A673 (cell line): ENCODE measurements at regions not wholly inside any gene's neighbourhood (a gene's known extent, or its start where the extent isn't known, plus 50 kb on each side); places are given as distances from the start of the nearest gene placed in this dataset.

Experiments
- BruUV-seq: library from RNA; stranded (reverse); fragments of 400-500 nt; replicated peaks from 2 replicates; lab custom pipeline; 2021; lab: Mats Ljungman, UMichigan
- CTCF ChIA-PET: fragments of 300-600 bp; sonication (Branson Sonifier 250); formaldehyde crosslinking; loops from one replicate; lab custom pipeline; 2022; ENCODE audit warnings: antibody characterized with exemption; lab: Charles Lee
- POLR2A ChIA-PET: fragments of 300-600 bp; sonication (Branson Sonifier 250); formaldehyde crosslinking; loops from one replicate; lab custom pipeline; 2022; ENCODE audit warnings: antibody characterized with exemption; ENCODE audit not compliant: low non-redundant PET; lab: Charles Lee
- DNase-seq: peaks from one replicate; pipeline ENCODE4 v3.0.0-alpha.2; 2015; ENCODE audit warnings: low spot score
- H3K27ac ChIP-seq: fragments of 200-600 bp; sonication (generic); 2 replicates; pipeline ENCODE4 v1.5.1; 2016; ENCODE audit warnings: mixed run types, low read depth, mild to moderate bottlenecking, mixed read lengths, antibody characterized with exemption, low read length; ENCODE audit not compliant: poor library complexity, severe bottlenecking
- H3K27me3 ChIP-seq: fragments of 200-600 bp; sonication (generic); replicated peaks from 2 replicates; pipeline ENCODE4 v1.6.1; 2017; ENCODE audit warnings: mixed run types, low read depth, mild to moderate bottlenecking, mixed read lengths, antibody characterized with exemption, low read length; ENCODE audit not compliant: insufficient read depth, poor library complexity
- H3K36me3 ChIP-seq: fragments of 200-600 bp; sonication (generic); 2 replicates; pipeline ENCODE4 v1.6.1; 2016; ENCODE audit warnings: mixed run types, mild to moderate bottlenecking, mixed read lengths, antibody characterized with exemption, low read length; ENCODE audit not compliant: insufficient read depth, poor library complexity, severe bottlenecking
- H3K4me1 ChIP-seq: fragments of 200-600 bp; sonication (generic); 2 replicates; pipeline ENCODE4 v1.6.1; 2017; ENCODE audit warnings: mixed run types, mild to moderate bottlenecking, mixed read lengths, antibody characterized with exemption, low read length; ENCODE audit not compliant: insufficient read depth, poor library complexity, severe bottlenecking
- H3K4me3 ChIP-seq: fragments of 200-600 bp; sonication (generic); 2 replicates; pipeline ENCODE4 v1.5.1; 2016; ENCODE audit warnings: low read depth, mixed run types, mild to moderate bottlenecking, mixed read lengths, low read length; ENCODE audit not compliant: poor library complexity, severe bottlenecking
- H3K9me3 ChIP-seq: fragments of 200-600 bp; sonication (generic); 2 replicates; pipeline ENCODE4 v1.6.1; 2016; ENCODE audit warnings: mixed run types, low read depth, mild to moderate bottlenecking, mixed read lengths, antibody characterized with exemption, low read length; ENCODE audit not compliant: poor library complexity, severe bottlenecking
- CTCF ChIP-seq: fragments of 300-800, 200-600 bp; sonication (generic); conservative IDR thresholded peaks from 2 replicates; pipeline ENCODE4 v1.5.1; 2017; ENCODE audit warnings: low read depth, mild to moderate bottlenecking, antibody characterized with exemption, low read length, moderate library complexity, mixed read lengths
- EZH2 ChIP-seq: fragments of 200-600 bp; sonication (generic); IDR thresholded peaks from 2 replicates; pipeline ENCODE4 v1.6.1; 2017; ENCODE audit warnings: borderline replicate concordance, low read depth, mild to moderate bottlenecking, mixed read lengths, antibody characterized with exemption, low read length; ENCODE audit not compliant: poor library complexity, severe bottlenecking
- intact Hi-C: fragments of 100-400 bp; cut with micrococcal nuclease; formaldehyde crosslinking; loops from one replicate; pipeline ENCODE4 v1.10.0; 2022; ENCODE audit not compliant: unreplicated experiment

GRCh38 chr6:37766717-37767116 lies 52.8 kb upstream of the ZFAND3 start:
- no peaks in the 10 kb centered on the region for H3K27me3 ChIP-seq
- intact Hi-C loops: no loop called here
- BruUV-seq: no TSS peak
- no peak for DNase-seq
- no peaks in the 10 kb centered on the region for H3K9me3 ChIP-seq
- TF ChIP-seq CTCF (no peak), EZH2 (no peak)
- no peaks in the 10 kb centered on the region for H3K36me3 ChIP-seq
- H3K4me1 ChIP-seq: no peaks in the 10 kb centered on the region
- CTCF ChIA-PET: no interaction called here
- H3K4me3 ChIP-seq: no peak overlapping the region
- H3K27ac ChIP-seq: no peak overlapping the region
- POLR2A ChIA-PET: interaction anchor here (0.6 kb wide), 1 partner anchor 101 kb away, joined by 3 read pairs; no protein-coding TSS in a partner anchor

DNA sequence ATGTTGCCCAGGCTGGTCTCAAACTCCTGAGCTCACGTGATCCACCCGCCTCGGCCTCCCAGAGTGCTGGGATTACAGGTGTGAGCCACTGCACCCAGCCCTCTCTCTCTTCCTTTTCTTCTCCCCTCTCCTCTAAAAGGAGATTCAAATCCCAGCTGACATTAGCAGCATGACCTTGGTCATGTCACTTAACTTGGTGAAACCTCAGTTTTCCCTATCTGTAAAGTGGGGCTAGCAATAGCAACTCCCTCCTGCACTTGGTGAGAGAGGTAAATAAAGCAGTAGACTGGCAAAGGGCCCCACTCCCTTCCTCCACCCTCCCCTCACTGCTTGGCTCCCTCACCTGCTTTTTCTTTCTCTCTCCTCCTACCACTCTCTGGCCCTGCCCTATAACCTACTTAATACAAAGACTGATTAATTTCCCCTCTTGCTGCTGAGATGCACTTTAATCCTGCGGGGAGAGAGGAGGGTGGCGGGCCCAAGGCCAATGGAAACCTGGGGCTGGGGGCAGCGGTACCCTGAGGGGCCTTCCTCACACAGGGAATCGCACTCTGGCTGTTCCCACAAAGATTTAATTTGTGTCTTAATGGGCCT lies 54.2 kb upstream of the ZFAND3 start:
- Histone ChIP-seq H3K27ac (no peak overlapping the region), H3K36me3 (no peaks in the 10 kb centered on the region), H3K4me3 (no peak overlapping the region), H3K9me3 (no peaks in the 10 kb centered on the region), H3K4me1 (no peaks in the 10 kb centered on the region), H3K27me3 (no peaks in the 10 kb centered on the region)
- no peak for TF ChIP-seq EZH2
- TF ChIP-seq CTCF: no peak
- DNase-seq: no peak
- CTCF ChIA-PET: no interaction called here
- intact Hi-C loops: no loop called here
- POLR2A ChIA-PET: no interaction called here
- BruUV-seq: no TSS peak

DNA sequence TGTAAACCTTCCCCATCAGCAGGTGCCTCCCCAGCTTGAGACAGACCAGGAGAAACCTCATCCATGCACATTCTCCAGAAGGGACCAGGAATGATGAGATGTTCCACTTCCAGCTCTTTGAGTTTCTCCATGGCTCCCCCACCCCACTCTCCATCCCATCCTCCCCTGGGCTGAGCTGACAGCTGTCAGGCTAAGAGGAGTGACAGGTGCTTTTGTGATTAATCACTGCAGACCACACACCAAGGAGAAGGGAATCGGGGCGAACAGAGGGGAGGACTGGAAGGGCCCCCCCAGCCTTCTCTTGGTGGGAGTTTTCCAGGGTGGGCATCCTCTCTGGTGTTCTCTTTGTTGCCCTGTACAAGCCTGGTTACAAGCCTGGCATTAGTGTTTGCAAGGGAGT lies 56.1 kb upstream of the ZFAND3 start:
- Histone ChIP-seq H3K36me3 (no peaks in the 10 kb centered on the region), H3K9me3 (no peaks in the 10 kb centered on the region), H3K4me1 (no peaks in the 10 kb centered on the region), H3K4me3 (no peak overlapping the region), H3K27me3 (no peaks in the 10 kb centered on the region), H3K27ac (no peak overlapping the region)
- DNase-seq: no peak
- TF ChIP-seq EZH2: no peak
- TF ChIP-seq CTCF: no peak
- no TSS peak for BruUV-seq
- CTCF ChIA-PET: no interaction called here
- intact Hi-C loops: no loop called here
- POLR2A ChIA-PET: no interaction called here
